B cell (primary cell): ENCODE measurements at regions not wholly inside any gene's neighbourhood (a gene's known extent, or its start where the extent isn't known, plus 50 kb on each side); places are given as distances from the start of the nearest gene placed in this dataset.

Experiments
- ATAC-seq: fragments of 200-7000 bp; cut with Tn5 transposase; one replicate; pipeline ENCODE4 v1.10.0; 2021; ENCODE audit warnings: low read depth, mild to moderate bottlenecking, moderate number of reproducible peaks, moderate library complexity
- CTCF ChIA-PET: fragments of 350-600 bp; sonication (Branson Sonifier 250); formaldehyde crosslinking; loops from one replicate; lab custom pipeline; 2021; ENCODE audit warnings: antibody characterized with exemption, inconsistent platforms; lab: Charles Lee
- POLR2A ChIA-PET: fragments of 350-600 bp; sonication (Branson Sonifier 250); formaldehyde crosslinking; loops from one replicate; lab custom pipeline; 2021; ENCODE audit warnings: antibody characterized with exemption; lab: Charles Lee
- DNase-seq: peaks from one replicate; pipeline ENCODE4 v3.0.0; 2013
- H2AFZ ChIP-seq: 2 replicates; pipeline ENCODE4 v1.6.1; 2012; ENCODE audit warnings: mild to moderate bottlenecking, low read depth, low read length; ENCODE audit not compliant: insufficient read depth, poor library complexity, severe bottlenecking
- H3K27ac ChIP-seq, 2 donors: 1 replicate in 1 of 2; 2 replicates in 1 of 2; pipeline ENCODE4 v1.5.1; 2012 to 2013; ENCODE audit warnings: low read length in 2 of 2, mild to moderate bottlenecking in 2 of 2, moderate library complexity in 1 of 2
- H3K27me3 ChIP-seq, 4 experiments: fragments of 200-600 bp in 1 of 4; sonication (generic) in 1 of 4; replicated peaks in 1 of 4; 1 replicate in 2 of 4; 2 replicates in 2 of 4; pipeline versions ENCODE4 v1.6.1 to v1.7.0; 2013 to 2016; ENCODE audit warnings: low read length in 3 of 4, mild to moderate bottlenecking in 2 of 4, mixed read lengths in 1 of 4, moderate library complexity in 1 of 4; ENCODE audit not compliant: insufficient read depth in 4 of 4, control insufficient read depth in 3 of 4; ENCODE audit errors: control extremely low read depth in 1 of 4
- H3K36me3 ChIP-seq, 2 experiments: replicated peaks in 1 of 2; 1 replicate in 1 of 2; 2 replicates in 1 of 2; pipeline versions ENCODE4 v1.6.1 to v1.7.1; 2013; ENCODE audit warnings: low read length in 1 of 2; ENCODE audit not compliant: insufficient read depth in 2 of 2, control insufficient read depth in 1 of 2; ENCODE audit errors: control extremely low read depth in 1 of 2, extremely low read depth in 1 of 2
- H3K4me1 ChIP-seq, 2 donors: fragments of 200-600 bp in 1 of 2; sonication (generic) in 1 of 2; 1 replicate in 1 of 2; 2 replicates in 1 of 2; pipeline versions ENCODE4 v1.5.1 to v1.6.1; 2013 to 2017; ENCODE audit warnings: low read length in 2 of 2; ENCODE audit not compliant: control insufficient read depth in 2 of 2, insufficient read depth in 2 of 2
- H3K4me2 ChIP-seq: replicated peaks from 2 replicates; pipeline ENCODE3; 2012; ENCODE audit warnings: mild to moderate bottlenecking, low read depth, low read length; ENCODE audit not compliant: poor library complexity, severe bottlenecking
- H3K4me3 ChIP-seq, 5 experiments: fragments of 200-600 bp in 1 of 5; sonication (generic) in 1 of 5; 1 replicate in 3 of 5; 2 replicates in 2 of 5; pipeline versions ENCODE4 v1.5.1 to v1.7.0; 2011 to 2016; ENCODE audit warnings: low read length in 4 of 5, mild to moderate bottlenecking in 4 of 5, low read depth in 2 of 5, control low read depth in 1 of 5, moderate library complexity in 1 of 5; ENCODE audit not compliant: insufficient read depth in 1 of 5; ENCODE audit errors: control extremely low read depth in 1 of 5, extremely low read depth in 1 of 5
- H3K79me2 ChIP-seq: fragments of 200-600 bp; sonication (generic); one replicate; pipeline ENCODE4 v1.6.0; 2016; ENCODE audit warnings: low read length; ENCODE audit not compliant: control insufficient read depth, insufficient read depth
- H3K9ac ChIP-seq: fragments of 200-600 bp; sonication (generic); 2 replicates; pipeline ENCODE4 v1.6.1; 2017; ENCODE audit warnings: mild to moderate bottlenecking, low read length, moderate library complexity
- H3K9me3 ChIP-seq, 3 donors: one replicate each; pipeline versions ENCODE4 v1.6.1 to v1.7.1; 2013; ENCODE audit warnings: low read length in 2 of 3; ENCODE audit not compliant: control insufficient read depth in 2 of 3, insufficient read depth in 1 of 3; ENCODE audit errors: control extremely low read depth in 1 of 3
- H4K20me1 ChIP-seq: 2 replicates; pipeline ENCODE4 v1.6.0; 2012; ENCODE audit warnings: mild to moderate bottlenecking, low read length; ENCODE audit not compliant: insufficient read depth, control insufficient read depth, poor library complexity, severe bottlenecking
- H3K27ac Mint-ChIP-seq: one replicate; pipeline ENCODE4 v1.8.0; 2021; ENCODE audit warnings: mixed read lengths
- H3K27me3 Mint-ChIP-seq: one replicate; pipeline ENCODE4 v1.8.0; 2021; ENCODE audit warnings: mixed read lengths
- H3K4me1 Mint-ChIP-seq: one replicate; pipeline ENCODE4 v1.8.0; 2021; ENCODE audit warnings: mixed read lengths
- H3K4me3 Mint-ChIP-seq: one replicate; pipeline ENCODE4 v1.8.0; 2021; ENCODE audit warnings: mixed read lengths
- H3K9me3 Mint-ChIP-seq: one replicate; pipeline ENCODE4 v1.8.0; 2022; ENCODE audit warnings: mixed read lengths; ENCODE audit not compliant: insufficient read depth
- EZH2 ChIP-seq: IDR thresholded peaks from 2 replicates; pipeline ENCODE4 v1.6.1; 2012; ENCODE audit warnings: borderline replicate concordance, low read depth, mild to moderate bottlenecking, moderate library complexity, low read length; ENCODE audit not compliant: insufficient read depth, poor library complexity, severe bottlenecking
- WGBS: methylation state at CpG from one replicate; pipeline ENCODE4 v1.1.5; 2013; ENCODE audit warnings: missing lambda C conversion rate; ENCODE audit not compliant: insufficient coverage; 5-methylcytosine and 5-hydroxymethylcytosine counted together
- intact Hi-C: fragments of 100-400 bp; cut with micrococcal nuclease; formaldehyde crosslinking; loops from one replicate; pipeline ENCODE4 v1.10.0; 2022
- TF ChIP-seq, protein P1 (sequence below): fragments of 200-600 bp; IDR thresholded peaks from one replicate; pipeline ENCODE4 v1.8.0; 2022; ENCODE audit warnings: antibody characterized with exemption, mild to moderate bottlenecking

DNA sequence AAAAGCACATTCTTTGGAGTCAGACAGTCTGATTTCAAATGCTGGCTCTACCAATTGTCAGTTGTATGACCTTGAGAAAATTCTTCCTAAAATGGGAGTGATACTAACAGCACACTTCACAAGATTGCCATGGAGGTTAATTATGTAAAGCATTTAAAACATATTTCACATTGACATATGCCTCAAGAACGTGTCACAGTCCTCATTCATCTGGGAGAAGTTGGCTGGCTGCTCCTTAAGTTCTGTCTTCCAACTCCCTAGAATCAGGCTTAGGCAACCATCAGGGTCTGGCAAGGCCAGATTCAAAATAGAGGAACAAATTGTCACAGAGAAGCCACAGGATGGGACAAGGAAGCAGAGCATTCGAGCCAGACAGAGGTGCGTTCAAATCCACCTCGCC lies 228.0 kb upstream of the RND3 start:
- Mint-ChIP-seq H3K9me3 (peaks cover 7% of the 10 kb centered on the region), H3K4me1 (no peaks in the 10 kb centered on the region), H3K4me3 (no peak overlapping the region), H3K27ac (no peak overlapping the region), H3K27me3 (no peaks in the 10 kb centered on the region)
- Histone ChIP-seq H3K36me3 (no peaks in the 10 kb centered on the region), H3K79me2 (no peaks in the 10 kb centered on the region), H3K4me1 (no peaks in the 10 kb centered on the region), H3K9ac (no peak overlapping the region), H3K27me3 (no peaks in the 10 kb centered on the region), H2AFZ (no peak overlapping the region), H4K20me1 (no peaks in the 10 kb centered on the region), H3K4me2 (no peak overlapping the region), H3K9me3 (no peaks in the 10 kb centered on the region), H3K27ac (no peak overlapping the region), H3K4me3 (no peak overlapping the region)
- CTCF ChIA-PET = no interaction called here
- 63% methylated on average over 2 of the region's 4 CpGs for WGBS
- TF ChIP-seq, protein P1, sequence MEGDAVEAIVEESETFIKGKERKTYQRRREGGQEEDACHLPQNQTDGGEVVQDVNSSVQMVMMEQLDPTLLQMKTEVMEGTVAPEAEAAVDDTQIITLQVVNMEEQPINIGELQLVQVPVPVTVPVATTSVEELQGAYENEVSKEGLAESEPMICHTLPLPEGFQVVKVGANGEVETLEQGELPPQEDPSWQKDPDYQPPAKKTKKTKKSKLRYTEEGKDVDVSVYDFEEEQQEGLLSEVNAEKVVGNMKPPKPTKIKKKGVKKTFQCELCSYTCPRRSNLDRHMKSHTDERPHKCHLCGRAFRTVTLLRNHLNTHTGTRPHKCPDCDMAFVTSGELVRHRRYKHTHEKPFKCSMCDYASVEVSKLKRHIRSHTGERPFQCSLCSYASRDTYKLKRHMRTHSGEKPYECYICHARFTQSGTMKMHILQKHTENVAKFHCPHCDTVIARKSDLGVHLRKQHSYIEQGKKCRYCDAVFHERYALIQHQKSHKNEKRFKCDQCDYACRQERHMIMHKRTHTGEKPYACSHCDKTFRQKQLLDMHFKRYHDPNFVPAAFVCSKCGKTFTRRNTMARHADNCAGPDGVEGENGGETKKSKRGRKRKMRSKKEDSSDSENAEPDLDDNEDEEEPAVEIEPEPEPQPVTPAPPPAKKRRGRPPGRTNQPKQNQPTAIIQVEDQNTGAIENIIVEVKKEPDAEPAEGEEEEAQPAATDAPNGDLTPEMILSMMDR = no peak
- TF ChIP-seq EZH2 = no peak
- POLR2A ChIA-PET = no interaction called here
- intact Hi-C loops = no loop called here
- no peak for ATAC-seq
- no peak for DNase-seq

DNA sequence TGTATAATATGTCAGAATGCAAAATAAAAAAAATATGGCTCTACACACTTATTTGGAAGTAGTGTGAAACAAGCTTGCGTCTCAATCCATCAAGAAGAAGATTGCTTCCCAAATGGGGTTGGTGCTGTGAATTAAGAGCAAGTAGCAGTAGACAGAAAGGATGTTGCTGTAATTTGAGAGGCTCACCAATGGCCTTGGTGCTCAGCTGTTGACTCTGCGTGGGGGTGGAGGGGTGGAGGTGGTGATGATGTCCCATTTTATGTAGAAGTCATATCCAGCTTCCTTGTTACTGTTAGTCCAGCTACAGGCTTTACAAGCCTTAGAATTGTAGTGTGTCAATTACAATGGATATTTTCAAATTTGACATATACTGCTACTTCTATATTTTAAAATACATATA lies 223.4 kb upstream of the RND3 start:
- CTCF ChIA-PET = no interaction called here
- POLR2A ChIA-PET = no interaction called here
- no peak for ATAC-seq
- Mint-ChIP-seq H3K27ac (no peak overlapping the region), H3K4me3 (no peak overlapping the region), H3K9me3 (peaks cover 4% of the 10 kb centered on the region), H3K27me3 (no peaks in the 10 kb centered on the region), H3K4me1 (no peaks in the 10 kb centered on the region)
- H3K27me3 ChIP-seq = no peaks in the 10 kb centered on the region
- no peak overlapping the region for H3K4me2 ChIP-seq
- no peaks in the 10 kb centered on the region for H3K36me3 ChIP-seq
- no peak for TF ChIP-seq EZH2
- TF ChIP-seq, protein P1 = no peak
- no peaks in the 10 kb centered on the region for H3K4me1 ChIP-seq
- H3K4me3 ChIP-seq = no peak overlapping the region
- no peaks in the 10 kb centered on the region for H3K79me2 ChIP-seq
- WGBS = 100% methylated on average over 1 of the region's 2 CpGs
- H4K20me1 ChIP-seq = no peaks in the 10 kb centered on the region
- H3K9me3 ChIP-seq = no peaks in the 10 kb centered on the region
- no peak for DNase-seq
- H3K27ac ChIP-seq = no peak overlapping the region
- no peak overlapping the region for H2AFZ ChIP-seq
- intact Hi-C loops = no loop called here
- H3K9ac ChIP-seq = no peak overlapping the region
